ENCODE measurements at regions not wholly inside any gene's neighbourhood (a gene's known extent, or its start where the extent isn't known, plus 50 kb on each side); places are given as distances from the start of the nearest gene placed in this dataset.

GRCh38 chr6:148653138-148653776 lies 93.6 kb upstream of the UST start:
- DNase-seq, result no peak
- no peak for TF ChIP-seq POLR2AphosphoS5 (IDR thresholded peaks at IDR 0.05)
- no peak for TF ChIP-seq POLR2A (IDR thresholded peaks at IDR 0.05)
- TF ChIP-seq CTCF (IDR thresholded peaks at IDR 0.05 in 8 of 11, conservative IDR thresholded peaks at IDR 0.05 in 3 of 11), result no peak
- Histone ChIP-seq H3K27ac (no peak overlapping the region), H3K9me3 (peaks cover 0 to 27% (median 16%) of the 10 kb centered on the region in 8 donors), H3K4me1 (peaks cover 5 to 32% (median 16%) of the 10 kb centered on the region in 6 donors), H3K36me3 (no peaks in the 10 kb centered on the region), H3K27me3 (replicated peaks in 1 of 7) (no peaks in the 10 kb centered on the region), H3K4me3 (no peak overlapping the region)
- intact Hi-C loops (cut with DNase I; ENCODE audit: low total_unique reads), result no loop called here
- WGBS, 5 donors, result 79 to 85% (median 82%) methylated on average over 2 of the region's 2 CpGs

- H3K9me3 ChIP-seq, result peaks cover 0 to 46% (median 29%) of the 10 kb centered on the region in 8 donors
- H3K27ac ChIP-seq, result peak overlapping the region in 4 of 8 donors; percentile 35 to 56 (median 40)
- WGBS, 5 donors, result 36 to 60% (median 45%) methylated on average over 4 of the region's 4 CpGs
- TF ChIP-seq POLR2AphosphoS5 (IDR thresholded peaks at IDR 0.05) (no peak), POLR2A (IDR thresholded peaks at IDR 0.05) (no peak), CTCF (IDR thresholded peaks at IDR 0.05 in 8 of 11, conservative IDR thresholded peaks at IDR 0.05 in 3 of 11) (no peak)
- H3K36me3 ChIP-seq, result no peaks in the 10 kb centered on the region
- peaks cover 0 to 13% (median 4%) of the 10 kb centered on the region in 6 donors for H3K4me1 ChIP-seq
- no peaks in the 10 kb centered on the region for H3K27me3 ChIP-seq (replicated peaks in 1 of 7)
- no peak overlapping the region for H3K4me3 ChIP-seq
- intact Hi-C loops (cut with DNase I; ENCODE audit: low total_unique reads), result no loop called here
- DNase-seq, result no peak
Observed at GRCh38 chr6:148657048-148657447, 89.8 kb upstream of the UST start.

DNA sequence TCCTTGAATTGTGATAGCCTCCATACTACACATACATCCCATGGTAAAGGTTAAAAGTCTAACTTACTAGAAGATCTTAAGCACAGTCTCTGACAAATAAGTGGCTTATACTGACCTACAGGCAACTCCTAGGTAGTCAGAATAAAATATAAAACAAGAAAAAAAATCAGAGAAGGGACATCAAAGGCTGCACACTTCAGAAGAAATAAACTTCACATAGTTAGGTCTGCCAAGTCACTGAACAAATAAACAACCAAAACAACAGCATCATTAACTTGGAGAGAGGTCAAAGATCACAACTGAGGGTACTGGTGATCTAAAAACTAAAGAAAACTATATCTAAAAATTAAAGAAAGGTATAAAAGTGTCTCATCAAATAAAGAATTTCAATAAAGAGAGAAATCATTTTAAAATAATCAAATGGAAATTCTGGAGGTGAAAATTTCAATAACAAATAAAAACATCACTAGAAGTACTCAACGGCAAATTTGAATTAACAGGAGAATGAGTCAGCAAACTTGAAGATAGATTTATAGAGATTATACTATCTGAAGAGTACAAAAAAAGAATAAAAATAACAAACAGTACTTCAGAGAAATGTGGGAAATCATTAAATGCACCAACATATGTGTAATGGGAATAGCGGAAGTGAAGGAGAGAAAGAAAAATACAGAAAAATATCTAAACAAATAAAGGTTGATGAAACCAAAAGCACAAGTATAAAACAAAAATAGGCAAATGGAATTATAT lies 88.0 kb upstream of the UST start:
- Histone ChIP-seq H3K27ac (no peak overlapping the region), H3K4me3 (no peak overlapping the region), H3K9me3 (peaks cover 0 to 34% (median 13%) of the 10 kb centered on the region in 8 donors), H3K4me1 (peaks cover 0 to 13% (median 4%) of the 10 kb centered on the region in 6 donors), H3K36me3 (no peaks in the 10 kb centered on the region), H3K27me3 (replicated peaks in 1 of 7) (no peaks in the 10 kb centered on the region)
- WGBS, 5 donors, result 91 to 99% (median 93%) methylated on average over 2 of the region's 2 CpGs
- no peak for DNase-seq
- TF ChIP-seq POLR2A (IDR thresholded peaks at IDR 0.05), result no peak
- TF ChIP-seq POLR2AphosphoS5 (IDR thresholded peaks at IDR 0.05), result no peak
- no peak for TF ChIP-seq CTCF (IDR thresholded peaks at IDR 0.05 in 8 of 11, conservative IDR thresholded peaks at IDR 0.05 in 3 of 11)
- intact Hi-C loops (cut with DNase I; ENCODE audit: low total_unique reads), result no loop called here

- Histone ChIP-seq H3K9me3 (peaks cover 9 to 81% (median 68%) of the 10 kb centered on the region in 8 donors), H3K27me3 (replicated peaks in 1 of 7) (no peaks in the 10 kb centered on the region), H3K4me3 (no peak overlapping the region), H3K36me3 (peaks cover 0 to 3% (median 0%) of the 10 kb centered on the region in 6 donors), H3K27ac (no peak overlapping the region), H3K4me1 (no peaks in the 10 kb centered on the region)
- no peak for TF ChIP-seq POLR2AphosphoS5 (IDR thresholded peaks at IDR 0.05)
- TF ChIP-seq POLR2A (IDR thresholded peaks at IDR 0.05), result no peak
- no peak for TF ChIP-seq CTCF (IDR thresholded peaks at IDR 0.05 in 8 of 11, conservative IDR thresholded peaks at IDR 0.05 in 3 of 11)
- DNase-seq, result no peak
- intact Hi-C loops (cut with DNase I; ENCODE audit: low total_unique reads), result no loop called here
Observed at GRCh38 chr6:148667395-148667794, 79.4 kb upstream of the UST start.
